ENCODE measurements at regions not wholly inside any gene's neighbourhood (a gene's known extent, or its start where the extent isn't known, plus 50 kb on each side); places are given as distances from the start of the nearest gene placed in this dataset.

- DNase-seq = no peak
Measured at GRCh38 chr2:12330916-12331315, 385.8 kb upstream of the TRIB2 start.

- DNase-seq = no peak
Measured at GRCh38 chr2:12331698-12332097, 385.0 kb upstream of the TRIB2 start.

GRCh38 chr2:12333293-12333692 lies 383.4 kb upstream of the TRIB2 start:
- no peak for DNase-seq

GRCh38 chr2:12334412-12334966 lies 382.2 kb upstream of the TRIB2 start:
- DNase-seq = no peak

GRCh38 chr2:12335131-12335530 lies 381.6 kb upstream of the TRIB2 start:
- no peak for DNase-seq

- no peak for DNase-seq
Measured at GRCh38 chr2:12335995-12336394, 380.7 kb upstream of the TRIB2 start.

GRCh38 chr2:12338946-12339697 lies 377.6 kb upstream of the TRIB2 start:
- no peak for DNase-seq

- DNase-seq = no peak
Measured at GRCh38 chr2:12340164-12340563, 376.6 kb upstream of the TRIB2 start.

- DNase-seq = no peak
Measured at GRCh38 chr2:12341215-12341614, 375.5 kb upstream of the TRIB2 start.

- no peak for DNase-seq
Measured at GRCh38 chr2:12341920-12342319, 374.8 kb upstream of the TRIB2 start.

- no peak for DNase-seq
Measured at GRCh38 chr2:12343141-12343540, 373.6 kb upstream of the TRIB2 start.

GRCh38 chr2:12347066-12347493 lies 369.7 kb upstream of the TRIB2 start:
- DNase-seq = no peak

- DNase-seq = no peak
Measured at GRCh38 chr2:12348216-12348615, 368.5 kb upstream of the TRIB2 start.

GRCh38 chr2:12350821-12351220 lies 365.9 kb upstream of the TRIB2 start:
- no peak for DNase-seq

GRCh38 chr2:12352889-12353288 lies 363.8 kb upstream of the TRIB2 start:
- DNase-seq = no peak

- no peak for DNase-seq
Measured at GRCh38 chr2:12361506-12361905, 355.2 kb upstream of the TRIB2 start.

GRCh38 chr2:12363138-12363537 lies 353.6 kb upstream of the TRIB2 start:
- no peak for DNase-seq

- DNase-seq = no peak
Measured at GRCh38 chr2:12363569-12363968, 353.2 kb upstream of the TRIB2 start.

- DNase-seq = no peak
Measured at GRCh38 chr2:12369566-12369965, 347.2 kb upstream of the TRIB2 start.

GRCh38 chr2:12376025-12376424 lies 340.7 kb upstream of the TRIB2 start:
- DNase-seq = no peak

- no peak for DNase-seq
Measured at GRCh38 chr2:12379143-12379542, 337.6 kb upstream of the TRIB2 start.

GRCh38 chr2:12381543-12382325 lies 335.0 kb upstream of the TRIB2 start:
- DNase-seq = no peak

GRCh38 chr2:12382366-12382765 lies 334.4 kb upstream of the TRIB2 start:
- no peak for DNase-seq
